ENCODE measurements at regions not wholly inside any gene's neighbourhood (a gene's known extent, or its start where the extent isn't known, plus 50 kb on each side); places are given as distances from the start of the nearest gene placed in this dataset.

GRCh38 chr3:193978030-193978429, 157.9 kb upstream of the HES1 start:
- peaks cover 0 to 3% of the 10 kb centered on the region in 2 experiments; a peak in 1 of 5 replicates for H3K9me3 Mint-ChIP-seq
- peaks cover 66% of the 10 kb centered on the region for H3K27me3 Mint-ChIP-seq (ENCODE audit: low read depth)
- WGBS (ENCODE audit: extremely low coverage, insufficient read length, low lambda C conversion rate): no CpG with 5 or more reads among the region's 8 CpGs
- Histone ChIP-seq H2BK120ac (ENCODE audit: low read depth, low read length, poor library complexity, severe bottlenecking) (no peak overlapping the region), H2BK20ac (ENCODE audit: low read depth, low read length, poor library complexity, severe bottlenecking) (no peak overlapping the region), H3K4ac (ENCODE audit: low read depth, low read length) (no peak overlapping the region), H3K9ac (ENCODE audit: extremely low read depth, insufficient read length, low read length) (no peak overlapping the region), H3K79me1 (ENCODE audit: insufficient read depth, low read depth, low read length, poor library complexity, severe bottlenecking) (no peaks in the 10 kb centered on the region), H2BK15ac (ENCODE audit: low read depth, low read length) (no peak overlapping the region), H4K20me1 (ENCODE audit: control insufficient read depth, insufficient read depth, insufficient read length) (no peaks in the 10 kb centered on the region), H3K4me2 (ENCODE audit: insufficient read depth, insufficient read length, low read length) (no peak overlapping the region), H3K27me3 (ENCODE audit: insufficient read depth, low read length) (peaks cover 4% of the 10 kb centered on the region; the same call in 1 of the 2 replicates), H3K23ac (ENCODE audit: insufficient read length, low read depth, low read length) (no peak overlapping the region), H3K56ac (ENCODE audit: insufficient read length, low read depth, low read length) (no peak overlapping the region), H3K14ac (ENCODE audit: insufficient read depth, low read length) (no peak overlapping the region), H3K23me2 (ENCODE audit: insufficient read length, low read depth, low read length, poor library complexity, severe bottlenecking) (no peaks in the 10 kb centered on the region), H3K9me3 (ENCODE audit: control insufficient read depth, low read depth, low read length) (no peaks in the 10 kb centered on the region), H4K5ac (ENCODE audit: insufficient read length, low read depth, low read length) (no peak overlapping the region), H2BK5ac (ENCODE audit: insufficient read length, low read length) (no peak overlapping the region), H3K27ac (ENCODE audit: insufficient read length, low read depth, low read length) (no peak overlapping the region), H2AFZ (ENCODE audit: low read length) (no peak overlapping the region), H3K4me1 (ENCODE audit: insufficient read depth, low read length) (peaks cover 5% of the 10 kb centered on the region; the same call in 1 of the 2 replicates), H3K79me2 (ENCODE audit: insufficient read depth, low read length) (no peaks in the 10 kb centered on the region), H4K91ac (ENCODE audit: insufficient read length, low read depth, low read length) (no peak overlapping the region), H4K8ac (replicated peaks; ENCODE audit: insufficient read length, low read depth, low read length) (no peak overlapping the region), H2BK12ac (ENCODE audit: insufficient read length, low read depth, low read length) (no peak overlapping the region), H3T11ph (ENCODE audit: low read length) (no peak overlapping the region), H3K18ac (ENCODE audit: insufficient read length, low read depth, low read length) (no peak overlapping the region), H2AK5ac (ENCODE audit: insufficient read length, low read length) (no peak overlapping the region)
- no peak for DNase-seq
- peaks cover 51 to 62% of the 10 kb centered on the region in 2 experiments for H3K4me1 Mint-ChIP-seq
- H3K36me3 Mint-ChIP-seq (ENCODE audit: insufficient read depth in 1 of 3, low read depth in 3 of 3): peaks cover 0 to 5% (median 0%) of the 10 kb centered on the region in 3 experiments; a peak in 2 of 7 replicates
- no peak overlapping the region for H3K4me3 Mint-ChIP-seq
- no peak for TF ChIP-seq CTCF (conservative IDR thresholded peaks at IDR 0.05)
- H3K27ac Mint-ChIP-seq: no peak overlapping the region

Measured in H9 (cell line).